GM12865 (cell line): ENCODE measurements at regions not wholly inside any gene's neighbourhood (a gene's known extent, or its start where the extent isn't known, plus 50 kb on each side); places are given as distances from the start of the nearest gene placed in this dataset.
A peak's percentile ranks its signal among the peaks of the same experiment; 100 is the strongest.

Source experiments
- DNase-seq: peaks from one replicate; pipeline ENCODE4 v3.0.0; 2010; ENCODE audit warnings: low read depth
- H3K4me3 ChIP-seq: 2 replicates; pipeline ENCODE4 v1.5.1; 2011; ENCODE audit warnings: mild to moderate bottlenecking, low read depth, low read length, control low read depth
- TF ChIP-seq, protein P1 (sequence below): IDR thresholded peaks from 2 replicates; pipeline ENCODE4 v1.5.1; 2011; ENCODE audit warnings: low read length, control low read depth, low read depth, inconsistent platforms; ENCODE audit not compliant: insufficient read depth; ENCODE audit errors: missing control alignments

DNA sequence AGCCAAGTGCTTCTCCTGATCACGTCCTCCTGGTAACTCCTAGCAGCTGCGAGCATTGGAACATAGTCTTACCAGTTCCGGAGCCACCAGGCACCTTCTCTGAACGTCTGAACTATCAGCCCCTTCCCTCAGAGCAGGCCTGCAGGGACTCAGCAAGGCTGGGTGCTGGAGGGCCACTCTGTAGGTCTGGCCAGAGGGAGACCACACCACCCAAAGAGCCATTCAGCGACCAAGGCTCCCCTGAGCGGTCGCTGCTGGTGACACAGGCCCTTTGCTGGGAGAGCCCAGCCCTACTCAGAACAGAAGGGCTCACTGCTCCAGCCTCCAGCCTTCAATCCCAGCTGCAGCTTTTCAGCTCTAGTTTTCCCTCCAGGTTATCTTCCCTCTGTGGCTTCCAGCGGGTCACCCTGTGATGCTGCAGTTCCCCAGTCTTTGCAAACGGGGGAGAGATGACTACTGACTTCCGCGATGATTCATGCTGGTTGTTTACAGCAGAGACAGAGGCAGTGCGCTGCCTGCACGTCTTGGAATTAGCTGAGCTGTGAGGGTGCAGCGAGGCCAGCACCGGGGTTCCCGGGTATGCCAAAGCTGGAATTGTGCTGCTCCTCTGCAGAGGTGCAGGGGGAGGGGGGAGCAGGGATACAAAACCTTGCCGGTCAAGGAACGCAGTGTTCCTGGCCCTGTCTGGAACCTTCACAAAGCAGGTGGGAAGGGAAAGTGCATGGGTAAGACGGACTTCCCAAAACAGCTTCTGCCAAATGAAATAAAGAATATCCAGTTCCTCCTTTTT is 161.4 kb downstream of the LY86 start:
- DNase-seq = no peak
- no peak overlapping the region for H3K4me3 ChIP-seq
- TF ChIP-seq, protein P1, sequence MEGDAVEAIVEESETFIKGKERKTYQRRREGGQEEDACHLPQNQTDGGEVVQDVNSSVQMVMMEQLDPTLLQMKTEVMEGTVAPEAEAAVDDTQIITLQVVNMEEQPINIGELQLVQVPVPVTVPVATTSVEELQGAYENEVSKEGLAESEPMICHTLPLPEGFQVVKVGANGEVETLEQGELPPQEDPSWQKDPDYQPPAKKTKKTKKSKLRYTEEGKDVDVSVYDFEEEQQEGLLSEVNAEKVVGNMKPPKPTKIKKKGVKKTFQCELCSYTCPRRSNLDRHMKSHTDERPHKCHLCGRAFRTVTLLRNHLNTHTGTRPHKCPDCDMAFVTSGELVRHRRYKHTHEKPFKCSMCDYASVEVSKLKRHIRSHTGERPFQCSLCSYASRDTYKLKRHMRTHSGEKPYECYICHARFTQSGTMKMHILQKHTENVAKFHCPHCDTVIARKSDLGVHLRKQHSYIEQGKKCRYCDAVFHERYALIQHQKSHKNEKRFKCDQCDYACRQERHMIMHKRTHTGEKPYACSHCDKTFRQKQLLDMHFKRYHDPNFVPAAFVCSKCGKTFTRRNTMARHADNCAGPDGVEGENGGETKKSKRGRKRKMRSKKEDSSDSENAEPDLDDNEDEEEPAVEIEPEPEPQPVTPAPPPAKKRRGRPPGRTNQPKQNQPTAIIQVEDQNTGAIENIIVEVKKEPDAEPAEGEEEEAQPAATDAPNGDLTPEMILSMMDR = no peak

DNA sequence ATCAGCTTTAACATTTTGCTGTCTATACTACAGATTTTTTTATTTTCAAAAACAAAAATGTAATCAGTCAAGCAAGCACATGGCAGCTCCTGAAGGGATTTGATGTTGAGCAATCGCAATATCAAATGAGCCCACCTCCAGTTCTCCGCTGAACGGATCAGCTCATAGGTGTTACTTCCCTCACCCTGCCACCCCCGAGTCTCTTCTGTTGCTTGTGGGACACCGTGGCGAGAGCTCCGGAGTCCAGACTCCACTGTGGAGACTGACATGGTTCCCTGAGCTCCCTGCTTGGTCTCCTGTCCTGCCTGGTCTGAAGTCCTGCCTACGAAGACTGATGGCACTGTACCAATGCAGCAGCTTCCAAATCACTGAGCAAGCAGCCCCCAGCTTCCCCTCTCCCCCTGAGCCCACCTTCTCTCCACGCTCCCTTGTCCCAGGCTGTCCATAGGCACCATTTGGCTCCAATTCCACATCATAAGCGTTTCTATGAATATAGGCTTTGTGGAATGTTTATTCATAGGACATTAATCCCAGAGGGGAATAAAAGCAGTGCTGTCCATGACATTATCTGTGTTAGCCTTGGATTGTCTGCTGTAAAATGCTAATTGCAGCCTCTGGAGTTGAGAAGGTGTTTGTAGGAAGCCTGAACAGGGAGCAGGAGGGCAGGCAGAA is 162.2 kb downstream of the LY86 start:
- TF ChIP-seq, protein P1 = no peak
- no peak for DNase-seq
- no peak overlapping the region for H3K4me3 ChIP-seq

DNA sequence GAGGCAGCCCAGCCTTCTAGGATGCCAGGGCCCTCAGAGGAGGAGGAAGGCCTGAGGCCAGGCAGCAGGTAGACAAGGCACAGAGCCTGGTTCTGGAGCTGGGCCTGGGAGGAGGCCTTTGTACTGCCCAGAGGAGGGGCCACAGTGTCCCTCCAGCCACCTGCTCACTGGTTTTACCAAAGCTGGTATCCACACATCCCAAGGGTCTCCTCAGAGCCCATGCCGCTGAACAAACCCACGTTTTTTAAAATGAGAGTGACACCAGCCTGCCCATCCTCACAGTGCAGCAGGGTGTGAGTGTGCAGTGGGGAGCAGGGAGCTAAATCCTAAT is 162.7 kb downstream of the LY86 start:
- TF ChIP-seq, protein P1 = no peak
- DNase-seq = no peak
- H3K4me3 ChIP-seq = no peak overlapping the region

DNA sequence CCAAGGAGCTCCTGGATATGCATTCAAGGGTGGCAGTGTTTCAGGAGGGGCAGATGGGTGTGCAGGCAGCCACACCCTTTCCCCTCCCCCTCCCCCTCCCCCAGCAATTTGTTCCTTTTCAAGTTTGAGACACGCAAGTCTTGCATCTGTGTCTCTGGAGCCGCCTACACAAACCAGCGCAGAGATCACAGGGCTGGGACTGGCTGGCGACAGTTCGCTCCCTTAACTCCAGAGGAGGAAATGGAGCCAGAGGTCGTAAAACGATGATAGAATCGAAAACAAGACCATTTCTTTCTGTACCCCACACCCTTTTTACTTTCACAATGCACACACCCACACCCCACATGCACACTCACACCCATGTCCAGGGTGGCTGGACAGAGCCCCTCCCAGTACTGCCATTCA is 163.1 kb downstream of the LY86 start:
- TF ChIP-seq, protein P1 = no peak
- peak; percentile 41 for DNase-seq

DNA sequence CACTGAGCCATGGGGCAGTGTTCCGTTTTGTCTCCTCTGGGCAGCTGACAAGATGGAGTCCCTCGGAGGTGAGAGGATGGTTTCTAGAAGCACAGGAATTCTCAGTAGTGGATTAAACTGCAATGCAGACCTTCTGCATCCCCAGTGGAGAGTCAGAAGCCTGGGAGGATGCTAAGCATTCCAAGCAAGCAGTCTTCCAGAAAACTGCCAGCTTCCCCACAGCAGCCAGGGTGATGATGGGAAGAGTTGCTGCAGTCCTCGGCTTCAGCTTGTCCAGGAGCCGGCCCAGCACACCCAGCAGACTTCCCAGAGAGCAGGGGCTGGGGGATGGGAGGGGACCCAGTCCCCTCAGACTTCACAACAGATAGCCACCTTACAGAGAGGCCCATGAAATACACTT is 163.6 kb downstream of the LY86 start:
- no peak for DNase-seq
- no peak overlapping the region for H3K4me3 ChIP-seq
- TF ChIP-seq, protein P1 = no peak

More for the DNA sequence above, 163.1 kb downstream of the LY86 start:
- H3K4me3 ChIP-seq = no peak overlapping the region

DNA sequence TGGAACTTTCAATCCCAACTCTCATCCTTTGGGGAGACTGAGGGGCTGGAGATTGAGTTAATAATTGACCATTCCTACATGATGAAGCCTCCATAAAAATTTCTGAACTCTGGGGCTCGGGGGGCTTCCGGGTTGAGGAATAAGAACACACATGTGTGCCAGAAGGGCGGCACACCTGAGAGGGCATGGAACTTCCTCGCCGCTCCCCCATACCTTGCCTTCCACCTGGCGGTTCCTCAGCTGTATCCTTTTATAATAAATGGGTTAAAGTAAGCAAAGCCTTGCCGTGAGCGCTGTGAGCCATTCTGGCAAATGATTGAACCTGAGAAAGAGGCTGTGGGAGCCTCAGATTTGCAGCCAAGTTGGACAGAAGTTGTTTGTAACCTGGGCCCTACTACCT is 164.8 kb downstream of the LY86 start:
- TF ChIP-seq, protein P1 = no peak
- no peak overlapping the region for H3K4me3 ChIP-seq
- no peak for DNase-seq

DNA sequence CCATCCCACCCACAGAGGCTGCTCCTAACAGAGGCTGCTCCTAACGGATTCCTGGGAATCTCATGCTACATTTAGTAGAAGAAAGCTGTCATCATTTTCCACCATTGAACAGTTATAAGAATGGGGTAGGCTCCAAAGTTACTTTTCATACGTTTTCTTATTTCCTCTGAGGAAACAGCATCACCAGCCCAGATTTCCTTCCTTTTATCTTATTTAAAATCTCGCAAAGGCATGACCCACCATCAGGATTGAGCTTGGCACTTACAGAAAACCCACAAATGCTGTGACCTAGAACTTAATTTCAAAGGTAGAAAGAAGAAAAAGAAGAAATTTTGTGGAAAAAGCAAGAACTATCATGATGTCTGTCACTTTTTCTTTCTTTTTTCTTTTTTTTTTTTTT is 168.0 kb downstream of the LY86 start:
- TF ChIP-seq, protein P1 = no peak
- no peak overlapping the region for H3K4me3 ChIP-seq
- DNase-seq = no peak
